Lower leg skin (tissue), 3 donors: ENCODE measurements at regions not wholly inside any gene's neighbourhood (a gene's known extent, or its start where the extent isn't known, plus 50 kb on each side); places are given as distances from the start of the nearest gene placed in this dataset.

Experiments used
- CTCF ChIP-seq, 3 donors: fragments of 450-650 bp; IDR thresholded peaks; one replicate each; pipeline ENCODE4 v1.5.1; 2016; ENCODE audit warnings: antibody characterized with exemption in 3 of 3, mild to moderate bottlenecking in 3 of 3, moderate library complexity in 2 of 3
- POLR2A ChIP-seq, 2 donors: fragments of 450-650 bp; IDR thresholded peaks; one replicate each; pipeline ENCODE4 v1.6.1; 2016 to 2017; ENCODE audit warnings: antibody characterized with exemption in 2 of 2, mild to moderate bottlenecking in 1 of 2, moderate library complexity in 1 of 2

GRCh38 chr4:170988446-170988845, 824.8 kb upstream of the GALNTL6 start:
- no peak for TF ChIP-seq CTCF (IDR thresholded peaks at IDR 0.05)
- no peak for TF ChIP-seq POLR2A (IDR thresholded peaks at IDR 0.05)
